Glomerular endothelial cell (primary cell): ENCODE measurements at regions not wholly inside any gene's neighbourhood (a gene's known extent, or its start where the extent isn't known, plus 50 kb on each side); places are given as distances from the start of the nearest gene placed in this dataset.
"Not testable (repeated sequence)": the region's sequence is repeated elsewhere in the genome, so short reads cannot be mapped to it uniquely, and the experiment has no call there.

Experiments used
- DNase-seq: peaks from one replicate; pipeline ENCODE4 v3.0.0-alpha.2; 2011; ENCODE audit warnings: low read depth, low spot score; ENCODE audit errors: extremely low read depth

DNA sequence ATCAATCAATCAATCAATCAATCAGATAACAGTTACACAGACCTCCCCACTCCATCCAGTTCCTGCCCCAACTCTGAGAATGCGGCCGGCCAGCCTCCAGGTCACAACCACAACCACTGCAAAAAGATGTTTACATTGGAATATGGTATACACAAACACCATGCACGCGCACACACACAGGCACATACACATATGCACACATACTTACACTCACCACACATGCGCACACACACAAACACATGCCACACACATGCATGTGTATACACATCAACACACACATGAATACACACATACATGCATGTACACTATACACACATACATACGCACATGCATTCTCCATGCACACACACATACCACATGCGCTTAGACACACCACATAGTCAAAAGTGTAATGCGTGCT is 131.1 kb downstream of the PXDC1 start:
- no peak for DNase-seq

DNA sequence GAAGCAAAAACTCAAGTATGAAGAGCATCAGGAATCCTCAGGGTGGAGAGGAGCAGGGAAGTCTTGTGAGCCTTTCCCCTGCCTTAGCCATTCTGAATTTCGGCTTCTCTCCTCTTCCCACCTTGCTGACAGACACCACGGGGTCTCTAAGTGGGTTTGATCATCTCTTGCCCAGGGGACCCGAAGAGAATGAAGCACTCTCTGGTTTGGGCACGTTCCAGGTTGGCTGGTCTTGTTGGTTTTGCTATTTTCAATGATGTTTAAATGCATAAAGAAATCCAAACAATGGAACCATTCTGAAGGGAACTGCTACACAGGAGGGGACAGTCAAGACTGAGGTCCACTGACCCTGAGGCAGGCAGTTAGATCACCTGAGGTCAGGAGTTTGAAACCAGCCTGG is 131.7 kb downstream of the PXDC1 start:
- no peak for DNase-seq

DNA sequence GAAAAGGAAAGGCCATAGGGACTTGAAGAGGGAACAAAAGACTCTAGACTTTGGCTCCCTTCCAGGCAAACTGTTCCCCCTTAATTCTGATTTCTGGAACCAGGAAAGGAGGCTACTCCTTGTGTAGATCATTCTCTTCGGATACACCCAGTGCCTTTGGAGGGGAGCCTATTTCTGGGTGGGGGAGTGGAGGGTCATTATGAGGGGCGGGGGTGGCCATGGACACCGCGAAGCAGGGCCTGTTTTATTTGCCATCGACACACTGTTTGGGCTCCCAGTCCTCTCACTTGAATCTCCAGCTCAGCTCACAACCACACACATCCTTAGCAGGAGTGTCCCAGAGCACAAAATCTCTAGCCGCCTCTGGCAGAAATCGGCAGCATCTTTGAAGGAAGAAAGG is 132.3 kb downstream of the PXDC1 start:
- no peak for DNase-seq

DNA sequence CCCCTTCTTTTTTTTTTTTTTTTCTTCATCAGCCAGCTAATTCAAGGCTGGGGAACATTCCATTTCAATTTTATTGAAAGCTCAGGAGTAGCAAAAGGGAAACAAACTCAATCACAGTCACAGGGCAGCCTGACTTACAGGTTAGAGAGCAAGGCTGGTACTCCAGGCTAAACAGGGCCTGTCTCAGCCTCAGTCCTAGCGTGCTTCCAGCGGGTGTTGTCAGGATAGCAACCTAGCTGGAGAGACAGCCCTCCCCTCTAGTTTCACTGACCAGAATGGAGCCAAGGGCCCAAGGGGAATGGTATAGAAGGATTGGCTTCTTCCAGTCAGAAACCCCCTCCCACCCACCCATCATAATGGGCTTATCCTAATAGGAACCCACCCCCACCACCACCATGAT is 132.9 kb downstream of the PXDC1 start:
- DNase-seq: no peak

DNA sequence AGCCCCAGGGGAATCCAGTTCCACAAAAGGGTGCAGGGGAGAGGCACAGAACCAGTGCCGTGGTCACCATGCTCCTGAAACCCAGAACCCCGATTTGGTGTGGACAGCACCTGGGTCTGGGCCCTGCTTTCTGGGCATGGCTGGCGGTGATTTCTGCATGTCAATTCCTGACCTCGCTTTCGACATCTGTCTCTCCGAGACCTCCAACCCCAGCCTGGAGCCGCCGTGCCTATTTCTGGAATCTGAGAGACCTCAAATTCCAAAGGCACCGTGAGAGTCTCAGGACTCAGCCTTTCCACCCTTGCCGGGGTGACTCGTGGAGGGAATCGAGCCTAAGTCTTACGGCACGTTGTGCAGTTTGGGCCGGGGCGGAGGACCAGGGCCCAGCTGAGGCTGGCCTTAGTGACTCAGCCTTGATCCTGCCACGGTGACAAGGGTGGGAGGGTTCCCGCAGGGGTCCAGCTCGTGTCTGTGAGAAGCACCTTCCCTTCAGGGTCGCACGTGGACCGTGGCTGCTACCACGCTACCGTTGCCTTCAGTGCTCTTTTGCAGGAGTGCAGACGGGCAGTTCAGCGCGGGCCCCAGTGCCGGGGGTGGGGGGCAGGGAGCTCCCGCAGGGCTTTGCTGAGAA is 133.7 kb downstream of the PXDC1 start:
- DNase-seq: no peak

GRCh38 chr6:3617192-3617631 is 134.3 kb downstream of the PXDC1 start:
- no peak for DNase-seq

- no peak for DNase-seq
These were observed 134.8 kb downstream of the PXDC1 start for GRCh38 chr6:3616565-3617176.

- no peak for DNase-seq
These were observed 135.8 kb downstream of the PXDC1 start for GRCh38 chr6:3615391-3616380.

- DNase-seq: no peak
These were observed 136.6 kb downstream of the PXDC1 start for GRCh38 chr6:3614918-3615317.

GRCh38 chr6:3613565-3613964 is 137.9 kb downstream of the PXDC1 start:
- DNase-seq: not testable (repeated sequence)

DNA sequence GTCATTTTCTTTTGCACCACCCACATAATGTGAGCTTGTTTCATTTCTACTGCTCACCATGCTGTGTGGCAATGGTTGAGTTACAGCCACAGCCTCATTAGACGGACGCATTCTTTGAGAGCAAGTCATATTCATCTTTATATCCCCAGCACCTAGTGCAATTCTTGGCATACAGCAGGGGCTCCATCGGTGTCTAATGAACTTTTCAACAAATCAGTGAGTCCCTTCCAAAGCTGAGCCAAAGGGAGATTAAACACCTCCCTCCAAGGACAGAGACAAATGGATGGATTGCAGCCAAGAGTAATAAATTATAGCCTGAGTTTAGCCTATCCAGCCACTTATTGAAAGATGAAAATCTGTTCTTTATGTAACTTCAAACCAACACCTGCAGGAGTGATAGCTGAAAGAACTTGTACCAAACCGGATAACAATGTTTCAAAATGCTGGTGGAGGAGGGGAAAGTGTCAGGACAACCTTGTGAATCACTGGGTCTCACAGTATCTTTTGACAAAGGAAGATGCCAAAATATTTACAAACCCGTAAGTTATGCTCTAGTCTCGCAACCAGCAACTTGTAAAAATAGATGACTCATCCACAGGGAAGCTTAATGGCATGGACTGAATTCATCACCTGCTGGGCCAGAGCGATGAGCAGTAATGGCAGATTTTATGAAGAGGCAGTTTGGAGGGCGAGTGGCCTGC is 139.0 kb downstream of the PXDC1 start:
- no peak for DNase-seq

GRCh38 chr6:3610921-3611320 is 140.6 kb downstream of the PXDC1 start:
- no peak for DNase-seq

DNA sequence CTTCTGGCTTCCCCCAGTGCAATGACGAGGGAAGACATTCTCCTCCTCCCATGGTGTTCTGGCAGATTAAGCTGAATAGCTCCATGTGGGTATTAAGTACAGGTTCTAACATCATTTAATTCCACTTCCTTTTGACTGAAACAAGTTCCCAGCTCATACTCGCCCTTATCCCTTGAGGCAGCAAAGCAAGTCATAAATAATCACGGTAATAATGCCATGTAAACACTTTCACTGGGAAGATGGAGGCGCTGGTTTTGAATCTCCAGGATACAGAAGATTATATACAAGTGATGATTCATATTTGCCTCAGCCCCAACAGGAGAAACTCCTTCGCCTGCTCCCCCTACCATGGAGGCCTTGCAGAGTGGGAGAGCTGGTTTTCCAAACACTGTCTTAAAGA is 141.3 kb downstream of the PXDC1 start:
- DNase-seq: no peak

DNA sequence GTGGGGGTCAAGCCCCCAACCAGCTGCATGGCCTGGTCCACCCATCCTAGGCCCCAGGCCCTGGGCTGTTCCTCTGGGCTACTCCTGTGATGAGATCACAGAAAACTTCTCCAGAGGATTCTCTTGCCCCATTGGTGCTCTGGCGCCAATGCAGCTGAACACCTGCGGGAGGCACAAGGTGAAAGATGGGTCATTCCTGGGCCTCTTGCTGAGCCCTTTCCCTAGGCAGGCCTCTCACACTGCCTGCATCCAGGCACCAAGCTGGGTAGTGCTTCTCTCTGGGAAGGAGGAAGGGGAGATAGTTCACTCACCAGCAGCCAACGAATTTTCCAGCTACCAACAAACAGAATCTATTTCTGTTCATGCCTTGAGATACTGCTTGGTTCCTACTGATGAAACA is 142.1 kb downstream of the PXDC1 start:
- no peak for DNase-seq

GRCh38 chr6:3608159-3608558 is 143.4 kb downstream of the PXDC1 start:
- no peak for DNase-seq

DNA sequence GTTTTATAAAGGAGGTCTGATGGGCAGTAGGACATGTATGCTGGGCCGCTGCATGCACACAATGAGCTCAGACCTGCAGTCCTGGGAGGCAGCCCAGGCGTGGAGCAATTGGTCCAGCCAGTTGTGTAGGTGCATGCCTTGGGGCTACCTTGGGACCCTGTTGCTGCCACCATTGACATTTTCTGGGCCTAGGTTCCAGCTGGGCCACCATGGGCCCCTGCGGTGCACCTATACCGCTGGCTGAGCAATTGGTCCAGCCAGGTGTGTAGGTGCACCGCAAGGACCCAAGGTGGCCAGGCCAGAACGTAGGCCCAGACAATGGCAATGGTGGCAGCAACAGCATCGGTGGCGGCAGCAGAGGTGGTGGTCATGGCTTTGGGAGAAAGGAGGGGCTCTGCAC is 143.9 kb downstream of the PXDC1 start:
- DNase-seq: no peak

GRCh38 chr6:3607171-3607570 is 144.3 kb downstream of the PXDC1 start:
- no peak for DNase-seq

DNA sequence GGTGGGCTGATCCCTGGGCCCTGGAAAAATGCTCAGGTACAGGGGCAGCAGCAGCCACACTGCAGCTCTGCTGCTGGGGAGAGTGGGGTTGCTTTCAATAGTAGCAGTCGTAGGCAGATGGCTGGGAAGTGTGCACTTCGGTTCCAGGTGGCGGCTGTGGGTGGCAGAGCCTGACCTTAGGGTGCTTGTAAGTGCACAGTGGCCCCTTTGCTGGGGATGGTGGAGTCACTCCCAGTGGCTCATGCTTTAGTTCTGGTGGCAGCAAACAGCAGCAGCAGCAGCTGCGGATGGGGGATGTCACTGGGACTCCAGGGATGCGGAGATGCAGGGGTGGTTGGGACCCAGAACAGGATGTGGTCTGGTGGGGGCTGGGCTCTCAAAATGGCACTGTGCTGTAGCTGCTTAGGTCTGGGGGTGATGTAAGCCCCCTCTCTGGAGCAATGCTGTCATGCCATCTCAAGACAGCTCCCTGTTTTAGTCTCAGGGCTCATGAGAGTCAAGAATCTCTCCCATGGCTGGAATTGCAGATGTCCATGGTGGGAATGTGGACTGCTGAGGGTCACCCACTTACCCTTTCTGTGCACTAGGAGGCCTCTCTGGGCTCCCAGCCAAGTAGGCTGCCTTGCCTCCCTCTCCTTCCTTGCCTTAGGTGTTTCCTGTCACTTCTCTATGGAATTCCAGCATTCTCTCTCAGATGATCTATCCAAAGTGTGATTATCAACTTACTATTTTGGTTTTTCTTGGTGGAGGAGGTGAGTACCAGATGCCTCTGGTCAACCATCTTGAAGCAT is 146.7 kb upstream of the SLC22A23 start:
- DNase-seq: no peak

GRCh38 chr6:3601570-3601969 is 144.7 kb upstream of the SLC22A23 start:
- DNase-seq: no peak

- no peak for DNase-seq
These were observed 140.7 kb upstream of the SLC22A23 start for GRCh38 chr6:3597500-3598064.
